WERI-Rb-1 (cell line): ENCODE measurements at regions not wholly inside any gene's neighbourhood (a gene's known extent, or its start where the extent isn't known, plus 50 kb on each side); places are given as distances from the start of the nearest gene placed in this dataset.

ENCODE experiments used
- DNase-seq: peaks from one replicate; pipeline ENCODE4 v3.0.0-alpha.2; 2020
- H3K27ac ChIP-seq: fragments of 250-450 bp; sonication (Bioruptor Pico); 2 replicates; pipeline ENCODE4 v1.5.1; 2020; ENCODE audit warnings: mild to moderate bottlenecking, moderate library complexity
- H3K27me3 ChIP-seq: fragments of 250-450 bp; sonication (Bioruptor Pico); 2 replicates; pipeline ENCODE4 v1.5.1; 2021; ENCODE audit warnings: mild to moderate bottlenecking, low read depth, moderate library complexity; ENCODE audit not compliant: insufficient read depth, severe bottlenecking
- H3K36me3 ChIP-seq: fragments of 250-450 bp; sonication (Bioruptor Pico); 2 replicates; pipeline ENCODE4 v1.5.1; 2020; ENCODE audit warnings: mild to moderate bottlenecking, moderate library complexity
- H3K4me3 ChIP-seq: 2 replicates; pipeline ENCODE4 v1.5.1; 2011; ENCODE audit warnings: low read depth, mild to moderate bottlenecking, control low read depth, low read length
- H3K9me3 ChIP-seq: fragments of 250-450 bp; sonication (Bioruptor Pico); 2 replicates; pipeline ENCODE4 v1.5.1; 2021; ENCODE audit warnings: mild to moderate bottlenecking, moderate library complexity; ENCODE audit not compliant: severe bottlenecking
- CTCF ChIP-seq: IDR thresholded peaks from 2 replicates; pipeline ENCODE4 v1.5.1; 2011; ENCODE audit warnings: low read depth, mild to moderate bottlenecking, control low read depth, inconsistent platforms, low read length

GRCh38 chr12:30827101-30828066, 72.6 kb upstream of the CAPRIN2 start:
- no peaks in the 10 kb centered on the region for H3K27me3 ChIP-seq
- no peak overlapping the region for H3K27ac ChIP-seq
- TF ChIP-seq CTCF, result no peak
- no peak overlapping the region for H3K4me3 ChIP-seq
- no peaks in the 10 kb centered on the region for H3K9me3 ChIP-seq
- DNase-seq, result no peak
- no peaks in the 10 kb centered on the region for H3K36me3 ChIP-seq

GRCh38 chr12:30826276-30826675, 71.5 kb upstream of the CAPRIN2 start:
- H3K36me3 ChIP-seq, result no peaks in the 10 kb centered on the region
- H3K27ac ChIP-seq, result no peak overlapping the region
- no peak for DNase-seq
- no peak for TF ChIP-seq CTCF
- H3K4me3 ChIP-seq, result no peak overlapping the region
- no peaks in the 10 kb centered on the region for H3K9me3 ChIP-seq
- H3K27me3 ChIP-seq, result no peaks in the 10 kb centered on the region

GRCh38 chr12:30825341-30825740, 70.6 kb upstream of the CAPRIN2 start:
- H3K27ac ChIP-seq, result no peak overlapping the region
- no peak overlapping the region for H3K4me3 ChIP-seq
- DNase-seq, result no peak

GRCh38 chr12:30824311-30824710, 69.6 kb upstream of the CAPRIN2 start:
- Histone ChIP-seq H3K27me3 (no peaks in the 10 kb centered on the region), H3K36me3 (no peaks in the 10 kb centered on the region), H3K4me3 (no peak overlapping the region), H3K9me3 (no peaks in the 10 kb centered on the region), H3K27ac (no peak overlapping the region)
- no peak for TF ChIP-seq CTCF
- DNase-seq, result no peak

More at GRCh38 chr12:30825341-30825740, 70.6 kb upstream of the CAPRIN2 start:
- Histone ChIP-seq H3K9me3 (no peaks in the 10 kb centered on the region), H3K36me3 (no peaks in the 10 kb centered on the region), H3K27me3 (no peaks in the 10 kb centered on the region)
- TF ChIP-seq CTCF, result no peak

GRCh38 chr12:30823764-30824163, 69.0 kb upstream of the CAPRIN2 start:
- H3K4me3 ChIP-seq, result no peak overlapping the region
- H3K9me3 ChIP-seq, result no peaks in the 10 kb centered on the region
- H3K27ac ChIP-seq, result no peak overlapping the region
- DNase-seq, result no peak
- no peak for TF ChIP-seq CTCF
- no peaks in the 10 kb centered on the region for H3K27me3 ChIP-seq
- H3K36me3 ChIP-seq, result no peaks in the 10 kb centered on the region
